Neural cell (in vitro differentiated cells): ENCODE measurements at regions not wholly inside any gene's neighbourhood (a gene's known extent, or its start where the extent isn't known, plus 50 kb on each side); places are given as distances from the start of the nearest gene placed in this dataset.

Experiments used
- EZH2 ChIP-seq: fragments of 200-600, 300-800 bp; shearing (Covaris generic), sonication (generic); IDR thresholded peaks from 2 replicates; pipeline ENCODE4 v1.6.1; 2014; ENCODE audit warnings: antibody characterized with exemption, low read length, borderline replicate concordance, mild to moderate bottlenecking; ENCODE audit not compliant: insufficient read depth, poor library complexity, severe bottlenecking
- POLR2AphosphoS5 ChIP-seq: IDR thresholded peaks from 2 replicates; pipeline ENCODE4 v1.6.1; 2012
- TAF1 ChIP-seq: IDR thresholded peaks from 2 replicates; pipeline ENCODE4 v1.6.1; 2012; ENCODE audit warnings: low read depth
- TF ChIP-seq, protein P1 (sequence below): fragments of 450-650 bp; IDR thresholded peaks from 2 replicates; pipeline ENCODE4 v1.5.1; 2014; ENCODE audit warnings: antibody characterized with exemption, mild to moderate bottlenecking, moderate library complexity; ENCODE audit not compliant: poor library complexity, severe bottlenecking
- TF ChIP-seq, protein P2 (sequence below): IDR thresholded peaks from 2 replicates; pipeline ENCODE4 v1.6.1; 2012; ENCODE audit warnings: borderline replicate concordance

GRCh38 chr2:103264058-103264768, 502.4 kb downstream of the TMEM182 start:
- TF ChIP-seq, protein P1, sequence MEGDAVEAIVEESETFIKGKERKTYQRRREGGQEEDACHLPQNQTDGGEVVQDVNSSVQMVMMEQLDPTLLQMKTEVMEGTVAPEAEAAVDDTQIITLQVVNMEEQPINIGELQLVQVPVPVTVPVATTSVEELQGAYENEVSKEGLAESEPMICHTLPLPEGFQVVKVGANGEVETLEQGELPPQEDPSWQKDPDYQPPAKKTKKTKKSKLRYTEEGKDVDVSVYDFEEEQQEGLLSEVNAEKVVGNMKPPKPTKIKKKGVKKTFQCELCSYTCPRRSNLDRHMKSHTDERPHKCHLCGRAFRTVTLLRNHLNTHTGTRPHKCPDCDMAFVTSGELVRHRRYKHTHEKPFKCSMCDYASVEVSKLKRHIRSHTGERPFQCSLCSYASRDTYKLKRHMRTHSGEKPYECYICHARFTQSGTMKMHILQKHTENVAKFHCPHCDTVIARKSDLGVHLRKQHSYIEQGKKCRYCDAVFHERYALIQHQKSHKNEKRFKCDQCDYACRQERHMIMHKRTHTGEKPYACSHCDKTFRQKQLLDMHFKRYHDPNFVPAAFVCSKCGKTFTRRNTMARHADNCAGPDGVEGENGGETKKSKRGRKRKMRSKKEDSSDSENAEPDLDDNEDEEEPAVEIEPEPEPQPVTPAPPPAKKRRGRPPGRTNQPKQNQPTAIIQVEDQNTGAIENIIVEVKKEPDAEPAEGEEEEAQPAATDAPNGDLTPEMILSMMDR: no peak
- TF ChIP-seq TAF1: no peak
- TF ChIP-seq, protein P2, sequence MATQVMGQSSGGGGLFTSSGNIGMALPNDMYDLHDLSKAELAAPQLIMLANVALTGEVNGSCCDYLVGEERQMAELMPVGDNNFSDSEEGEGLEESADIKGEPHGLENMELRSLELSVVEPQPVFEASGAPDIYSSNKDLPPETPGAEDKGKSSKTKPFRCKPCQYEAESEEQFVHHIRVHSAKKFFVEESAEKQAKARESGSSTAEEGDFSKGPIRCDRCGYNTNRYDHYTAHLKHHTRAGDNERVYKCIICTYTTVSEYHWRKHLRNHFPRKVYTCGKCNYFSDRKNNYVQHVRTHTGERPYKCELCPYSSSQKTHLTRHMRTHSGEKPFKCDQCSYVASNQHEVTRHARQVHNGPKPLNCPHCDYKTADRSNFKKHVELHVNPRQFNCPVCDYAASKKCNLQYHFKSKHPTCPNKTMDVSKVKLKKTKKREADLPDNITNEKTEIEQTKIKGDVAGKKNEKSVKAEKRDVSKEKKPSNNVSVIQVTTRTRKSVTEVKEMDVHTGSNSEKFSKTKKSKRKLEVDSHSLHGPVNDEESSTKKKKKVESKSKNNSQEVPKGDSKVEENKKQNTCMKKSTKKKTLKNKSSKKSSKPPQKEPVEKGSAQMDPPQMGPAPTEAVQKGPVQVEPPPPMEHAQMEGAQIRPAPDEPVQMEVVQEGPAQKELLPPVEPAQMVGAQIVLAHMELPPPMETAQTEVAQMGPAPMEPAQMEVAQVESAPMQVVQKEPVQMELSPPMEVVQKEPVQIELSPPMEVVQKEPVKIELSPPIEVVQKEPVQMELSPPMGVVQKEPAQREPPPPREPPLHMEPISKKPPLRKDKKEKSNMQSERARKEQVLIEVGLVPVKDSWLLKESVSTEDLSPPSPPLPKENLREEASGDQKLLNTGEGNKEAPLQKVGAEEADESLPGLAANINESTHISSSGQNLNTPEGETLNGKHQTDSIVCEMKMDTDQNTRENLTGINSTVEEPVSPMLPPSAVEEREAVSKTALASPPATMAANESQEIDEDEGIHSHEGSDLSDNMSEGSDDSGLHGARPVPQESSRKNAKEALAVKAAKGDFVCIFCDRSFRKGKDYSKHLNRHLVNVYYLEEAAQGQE: no peak
- no peak for TF ChIP-seq EZH2
- no peak for TF ChIP-seq POLR2AphosphoS5
